Brain microvascular endothelial cell (primary cell): ENCODE measurements at regions not wholly inside any gene's neighbourhood (a gene's known extent, or its start where the extent isn't known, plus 50 kb on each side); places are given as distances from the start of the nearest gene placed in this dataset.

Experiments used
- DNase-seq: peaks from one replicate; pipeline ENCODE4 v3.0.0-alpha.2; 2020
- H3K27ac ChIP-seq: fragments of 250-450 bp; sonication (Bioruptor Pico); 2 replicates; pipeline ENCODE4 v1.5.1; 2020; ENCODE audit warnings: mild to moderate bottlenecking, moderate library complexity
- H3K27me3 ChIP-seq: fragments of 250-450 bp; sonication (Bioruptor Pico); replicated peaks from 2 replicates; pipeline ENCODE4 v1.5.1; 2020; ENCODE audit warnings: mild to moderate bottlenecking
- H3K36me3 ChIP-seq: fragments of 250-450 bp; sonication (Bioruptor Pico); replicated peaks from 2 replicates; pipeline ENCODE4 v1.5.1; 2020; ENCODE audit warnings: mild to moderate bottlenecking
- H3K4me3 ChIP-seq: 2 replicates; pipeline ENCODE4 v1.5.1; 2011; ENCODE audit warnings: low read depth, mild to moderate bottlenecking, control low read depth, low read length, moderate library complexity
- in situ Hi-C: cut with HindIII; loops from 2 replicates; pipeline ENCODE4 v1.10.0; 2017; ENCODE audit warnings: low sequenced_read_pairs, low pct_ligation_motif_present
- TF ChIP-seq, protein P1 (sequence below): IDR thresholded peaks from 2 replicates; pipeline ENCODE4 v1.5.1; 2011; ENCODE audit warnings: low read depth, mild to moderate bottlenecking, moderate library complexity, low read length, control low read depth, inconsistent platforms; ENCODE audit errors: missing control alignments

DNA sequence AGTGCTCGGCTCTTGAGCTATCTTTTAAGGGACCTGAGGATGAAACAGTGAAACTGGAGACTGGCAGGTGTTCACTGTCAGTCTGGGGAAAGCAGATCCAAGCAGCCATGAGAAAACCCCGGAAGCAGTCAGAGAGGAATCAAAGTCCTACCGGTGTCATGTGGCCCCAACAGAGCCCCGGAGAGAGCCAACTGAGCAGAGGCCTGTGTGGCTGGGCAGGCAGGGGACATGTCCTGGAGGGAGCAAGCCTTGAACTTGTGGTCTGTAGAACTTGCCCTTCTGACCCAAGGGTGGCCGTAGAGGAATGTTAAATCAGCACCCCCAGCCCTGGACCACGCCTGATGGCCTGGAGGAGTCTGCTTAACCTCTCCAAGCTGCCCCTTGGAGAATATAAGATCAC lies 113.7 kb upstream of the ZNF507 start:
- H3K27me3 ChIP-seq = no peaks in the 10 kb centered on the region
- H3K4me3 ChIP-seq = no peak overlapping the region
- in situ Hi-C loops = no loop called here
- TF ChIP-seq, protein P1, sequence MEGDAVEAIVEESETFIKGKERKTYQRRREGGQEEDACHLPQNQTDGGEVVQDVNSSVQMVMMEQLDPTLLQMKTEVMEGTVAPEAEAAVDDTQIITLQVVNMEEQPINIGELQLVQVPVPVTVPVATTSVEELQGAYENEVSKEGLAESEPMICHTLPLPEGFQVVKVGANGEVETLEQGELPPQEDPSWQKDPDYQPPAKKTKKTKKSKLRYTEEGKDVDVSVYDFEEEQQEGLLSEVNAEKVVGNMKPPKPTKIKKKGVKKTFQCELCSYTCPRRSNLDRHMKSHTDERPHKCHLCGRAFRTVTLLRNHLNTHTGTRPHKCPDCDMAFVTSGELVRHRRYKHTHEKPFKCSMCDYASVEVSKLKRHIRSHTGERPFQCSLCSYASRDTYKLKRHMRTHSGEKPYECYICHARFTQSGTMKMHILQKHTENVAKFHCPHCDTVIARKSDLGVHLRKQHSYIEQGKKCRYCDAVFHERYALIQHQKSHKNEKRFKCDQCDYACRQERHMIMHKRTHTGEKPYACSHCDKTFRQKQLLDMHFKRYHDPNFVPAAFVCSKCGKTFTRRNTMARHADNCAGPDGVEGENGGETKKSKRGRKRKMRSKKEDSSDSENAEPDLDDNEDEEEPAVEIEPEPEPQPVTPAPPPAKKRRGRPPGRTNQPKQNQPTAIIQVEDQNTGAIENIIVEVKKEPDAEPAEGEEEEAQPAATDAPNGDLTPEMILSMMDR = no peak
- H3K36me3 ChIP-seq = no peaks in the 10 kb centered on the region
- no peak overlapping the region for H3K27ac ChIP-seq
- DNase-seq = no peak

DNA sequence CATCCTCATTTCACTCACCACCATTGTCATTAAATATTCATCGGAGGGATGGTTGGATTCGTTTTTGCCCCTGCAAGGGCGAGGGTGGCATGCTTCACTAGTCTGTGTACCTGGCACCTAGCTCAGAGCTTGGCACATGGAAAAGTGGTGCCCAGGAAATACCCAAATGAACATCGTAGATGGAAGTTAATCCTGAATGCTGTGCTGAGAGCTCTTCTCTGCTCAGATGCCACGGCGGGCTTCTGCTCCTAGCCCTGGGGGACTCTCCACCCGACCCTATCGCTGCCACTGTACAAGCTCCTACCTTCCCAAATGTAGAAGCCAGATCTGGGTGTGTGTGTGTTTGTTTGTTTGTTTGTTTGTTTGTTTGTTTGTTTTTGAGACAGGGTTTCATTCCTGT lies 113.0 kb upstream of the ZNF507 start:
- TF ChIP-seq, protein P1 = no peak
- Histone ChIP-seq H3K27me3 (no peaks in the 10 kb centered on the region), H3K36me3 (no peaks in the 10 kb centered on the region), H3K4me3 (no peak overlapping the region), H3K27ac (no peak overlapping the region)
- DNase-seq = no peak
- in situ Hi-C loops = no loop called here

DNA sequence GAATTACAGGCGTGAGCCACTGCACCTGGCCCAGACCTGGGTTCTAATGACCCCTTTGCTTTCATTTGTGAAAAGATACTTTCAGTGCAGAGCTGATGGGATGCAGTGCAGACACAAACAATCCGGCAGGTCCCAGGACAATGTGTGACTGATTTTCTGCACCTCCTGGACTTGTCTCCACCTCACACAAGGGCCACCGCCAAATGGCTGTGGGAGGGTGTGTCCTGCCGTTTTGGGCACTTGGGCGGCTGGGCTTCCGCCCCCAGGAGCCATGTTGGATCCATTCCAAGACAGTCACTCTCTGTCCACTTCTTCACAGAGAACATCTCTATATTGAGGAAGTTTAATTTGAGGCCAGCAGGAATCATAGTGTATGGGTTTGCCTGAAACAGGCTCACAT lies 112.3 kb upstream of the ZNF507 start:
- TF ChIP-seq, protein P1 = no peak
- no peaks in the 10 kb centered on the region for H3K27me3 ChIP-seq
- no peaks in the 10 kb centered on the region for H3K36me3 ChIP-seq
- DNase-seq = no peak
- no peak overlapping the region for H3K4me3 ChIP-seq
- in situ Hi-C loops = no loop called here
- H3K27ac ChIP-seq = no peak overlapping the region

DNA sequence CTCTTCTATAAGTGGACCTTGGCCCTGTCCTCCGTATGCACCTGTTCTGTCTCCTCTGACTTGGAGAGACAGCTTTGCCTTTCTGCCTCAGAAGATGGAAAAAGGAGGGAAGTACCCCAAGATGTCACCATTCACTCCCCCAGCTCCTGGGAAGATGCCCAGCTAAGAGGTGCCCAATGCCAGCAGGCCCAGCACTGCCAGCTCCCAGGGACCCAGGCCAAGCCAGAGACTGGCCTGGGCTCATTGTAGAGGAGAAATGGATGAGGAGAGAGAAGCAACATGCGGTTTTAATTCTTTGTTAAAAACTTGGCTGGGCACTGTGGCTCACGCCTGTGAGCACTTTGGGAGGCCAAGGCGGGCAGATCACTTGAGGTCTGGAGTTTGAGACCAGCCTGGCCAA lies 111.5 kb upstream of the ZNF507 start:
- DNase-seq = no peak
- in situ Hi-C loops = no loop called here
- H3K27me3 ChIP-seq = no peaks in the 10 kb centered on the region
- H3K27ac ChIP-seq = no peak overlapping the region
- no peak overlapping the region for H3K4me3 ChIP-seq
- H3K36me3 ChIP-seq = no peaks in the 10 kb centered on the region
- TF ChIP-seq, protein P1 = no peak

DNA sequence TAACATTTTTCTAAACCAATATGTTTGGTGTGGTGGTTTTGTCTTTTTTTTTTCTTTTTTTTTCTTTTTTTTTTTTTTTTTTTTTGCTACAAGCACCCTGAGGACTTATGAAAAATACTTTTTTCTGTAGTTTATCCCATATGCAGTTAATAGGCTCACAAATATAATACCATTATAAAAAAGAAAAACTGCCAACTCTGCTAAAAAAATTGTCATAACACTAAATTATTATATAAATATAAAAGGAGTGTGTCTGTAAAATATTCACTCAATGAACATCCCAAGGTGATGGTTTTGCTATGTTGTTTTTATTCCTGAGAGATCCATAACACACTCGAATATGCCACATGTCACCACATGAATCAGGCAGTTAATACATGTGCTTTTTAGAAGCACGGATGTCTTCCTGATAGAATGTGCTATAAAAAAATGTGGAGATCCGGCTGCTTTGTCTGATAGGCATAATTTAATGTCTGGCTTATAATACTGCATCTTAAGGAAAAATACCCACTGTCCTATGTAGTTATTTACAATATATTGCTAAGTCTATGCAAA lies 110.7 kb upstream of the ZNF507 start:
- H3K27ac ChIP-seq = no peak overlapping the region
- H3K4me3 ChIP-seq = no peak overlapping the region
- no peaks in the 10 kb centered on the region for H3K27me3 ChIP-seq
- in situ Hi-C loops = no loop called here
- no peak for DNase-seq
- TF ChIP-seq, protein P1 = no peak
- no peaks in the 10 kb centered on the region for H3K36me3 ChIP-seq

DNA sequence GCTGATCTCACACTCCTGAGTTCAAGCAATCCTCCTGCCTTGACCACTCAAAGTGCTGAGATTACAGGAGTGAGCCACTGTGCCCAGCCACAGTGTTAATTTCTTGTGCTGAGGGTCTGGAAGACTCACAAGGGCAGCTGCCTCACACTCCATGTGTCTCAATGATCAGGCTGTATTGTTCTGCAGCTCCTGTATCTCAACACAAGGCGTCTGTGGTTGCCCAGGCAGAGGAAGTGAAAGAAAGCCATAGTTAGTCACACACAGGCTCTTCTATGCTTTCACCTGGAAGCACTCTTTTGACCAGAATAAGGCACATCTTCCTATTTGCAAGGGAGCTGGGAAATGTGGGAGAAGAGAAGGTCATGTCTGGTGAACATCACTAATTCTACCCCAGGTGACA lies 107.3 kb upstream of the ZNF507 start:
- Histone ChIP-seq H3K36me3 (no peaks in the 10 kb centered on the region), H3K4me3 (no peak overlapping the region), H3K27me3 (no peaks in the 10 kb centered on the region), H3K27ac (no peak overlapping the region)
- in situ Hi-C loops = no loop called here
- no peak for DNase-seq
- TF ChIP-seq, protein P1 = no peak
